K562 (cell line): ENCODE measurements at regions not wholly inside any gene's neighbourhood (a gene's known extent, or its start where the extent isn't known, plus 50 kb on each side); places are given as distances from the start of the nearest gene placed in this dataset.

ENCODE experiments used
- ATAC-seq: fragments of 200-7000 bp; cut with Tn5 transposase; 3 replicates; pipeline ENCODE4 v1.9.1; 2020; ENCODE audit warnings: moderate library complexity
- BruUV-seq: library from RNA; stranded (reverse); fragments of 400-500 nt; replicated peaks from 2 replicates; lab custom pipeline; 2021; lab: Mats Ljungman, UMichigan
- CTCF ChIA-PET: fragments of 300-600 bp; formaldehyde crosslinking; extraction: SDS; loops from one replicate; lab custom pipeline; 2021; ENCODE audit warnings: low intra/inter-chr PET ratio; lab: Yijun Ruan, JAX
- POLR2A ChIA-PET: fragments of 300-600, 350-650 bp; sonication (Branson Sonifier 250); formaldehyde crosslinking; extraction: SDS; loops from one replicate; lab custom pipeline; 2021; ENCODE audit warnings: antibody characterized with exemption, inconsistent platforms; lab: Yijun Ruan, JAX
- DNase-seq, 4 experiments: peaks; one replicate each; pipeline versions ENCODE4 v3.0.0 to v3.0.0-alpha.2; 2011 to 2018; ENCODE audit warnings: low spot score in 3 of 4, mixed read lengths in 3 of 4; ENCODE audit errors: extremely low read depth in 1 of 4
- FAIRE-seq: peaks from 2 replicates; lab custom pipeline; 2011; peaks lifted over from hg19 to GRCh38; lab: Jason Lieb, UNC
- H2AFZ ChIP-seq: 2 replicates; pipeline ENCODE4 v1.6.0; 2011; ENCODE audit warnings: low read depth, low read length, control low read depth, inconsistent platforms
- H3K27ac ChIP-seq: fragments of 200-600 bp; 3 replicates; pipeline ENCODE4 v1.8.0; 2011; ENCODE audit warnings: low read depth, mild to moderate bottlenecking, control low read depth, inconsistent platforms, low read length, moderate library complexity, mixed read lengths; ENCODE audit errors: extremely low read depth
- H3K27me3 ChIP-seq, 2 experiments: fragments of 300-600 bp in 1 of 2; 2 replicates in 1 of 2; 3 replicates in 1 of 2; pipeline versions ENCODE4 v1.6.0 to v1.8.0; 2011; ENCODE audit warnings: inconsistent platforms in 2 of 2, low read length in 2 of 2, mild to moderate bottlenecking in 1 of 2, mixed read lengths in 1 of 2, moderate library complexity in 1 of 2; ENCODE audit not compliant: control insufficient read depth in 2 of 2, insufficient read depth in 2 of 2
- H3K36me3 ChIP-seq: fragments of 300-600 bp; 3 replicates; pipeline ENCODE4 v1.8.0; 2011; ENCODE audit warnings: mild to moderate bottlenecking, low read length, inconsistent platforms; ENCODE audit not compliant: control insufficient read depth, insufficient read depth
- H3K4me1 ChIP-seq, 2 experiments: fragments of 200-600 bp in 1 of 2; replicated peaks in 1 of 2; 2 replicates in 1 of 2; 3 replicates in 1 of 2; pipeline versions ENCODE4 v1.5.1 to v1.8.0; 2011; ENCODE audit warnings: inconsistent platforms in 2 of 2, low read length in 2 of 2, mild to moderate bottlenecking in 1 of 2, mixed read lengths in 1 of 2, moderate library complexity in 1 of 2; ENCODE audit not compliant: control insufficient read depth in 2 of 2, insufficient read depth in 2 of 2
- H3K4me2 ChIP-seq: 2 replicates; pipeline ENCODE4 v1.6.1; 2011; ENCODE audit warnings: low read length, control low read depth, inconsistent platforms, mixed read lengths; ENCODE audit not compliant: insufficient read depth
- H3K4me3 ChIP-seq: fragments of 200-600 bp; sonication (generic), shearing (Covaris generic); 2 replicates; pipeline ENCODE4 v1.5.1; 2016; ENCODE audit warnings: control low read depth, inconsistent platforms
- H3K79me2 ChIP-seq: fragments of 200-600 bp; 3 replicates; pipeline ENCODE4 v1.8.0; 2011; ENCODE audit warnings: low read length, inconsistent platforms; ENCODE audit not compliant: control insufficient read depth, insufficient read depth
- H3K9ac ChIP-seq, 2 experiments: 2 replicates each; pipeline versions ENCODE4 v1.6.0 to v1.6.1; 2011; ENCODE audit warnings: low read depth in 2 of 2, low read length in 2 of 2, control low read depth in 1 of 2, inconsistent platforms in 1 of 2, mild to moderate bottlenecking in 1 of 2, mixed read lengths in 1 of 2; ENCODE audit not compliant: insufficient read depth in 1 of 2
- H3K9me1 ChIP-seq: one replicate; pipeline ENCODE4 v1.6.0; 2011; ENCODE audit warnings: inconsistent platforms, mild to moderate bottlenecking, low read length, moderate library complexity; ENCODE audit not compliant: control insufficient read depth, insufficient read depth
- H3K9me3 ChIP-seq: replicated peaks from 2 replicates; pipeline ENCODE4 v1.5.1; 2011; ENCODE audit warnings: low read depth, low read length, inconsistent platforms; ENCODE audit not compliant: control insufficient read depth, insufficient read depth
- H4K20me1 ChIP-seq: replicated peaks from 2 replicates; pipeline ENCODE4 v1.6.1; 2011; ENCODE audit warnings: low read length, inconsistent platforms, mixed read lengths; ENCODE audit not compliant: control insufficient read depth, insufficient read depth
- BMI1 ChIP-seq: fragments of 150-350 bp; IDR thresholded peaks from 2 replicates; pipeline ENCODE4 v1.6.1; 2014; ENCODE audit warnings: low read length
- KLF10 ChIP-seq: fragments of 250-450 bp; sonication (Bioruptor Pico); IDR thresholded peaks from 2 replicates; pipeline ENCODE4 v1.6.1; 2021; ENCODE audit warnings: matching md5 sums
- NR4A1 ChIP-seq, 2 experiments: fragments of 250-450 bp in 1 of 2; fragments of 450-650 bp in 1 of 2; sonication (Bioruptor Pico) in 1 of 2; IDR thresholded peaks; 2 replicates each; pipeline versions ENCODE4 v1.4.0 to v1.6.1; 2016 to 2020; ENCODE audit warnings: mild to moderate bottlenecking in 2 of 2, missing compliant biosample characterization in 1 of 2, missing genetic modification characterization in 1 of 2, moderate library complexity in 1 of 2
- TFE3 ChIP-seq: fragments of 450-650 bp; formaldehyde crosslinking; IDR thresholded peaks from 2 replicates; pipeline ENCODE4 v1.4.0; 2020; ENCODE audit warnings: mild to moderate bottlenecking, mixed read lengths
- THRB ChIP-seq: fragments of 450-650 bp; formaldehyde crosslinking; conservative IDR thresholded peaks from 2 replicates; pipeline ENCODE4 v1.4.0; 2022; ENCODE audit warnings: mild to moderate bottlenecking, missing genetic modification characterization
- ZBTB34 ChIP-seq: fragments of 250-450 bp; sonication (Bioruptor Pico); IDR thresholded peaks from 2 replicates; pipeline ENCODE4 v1.8.0; 2021; ENCODE audit warnings: mild to moderate bottlenecking, moderate library complexity
- ZBTB8A ChIP-seq: fragments of 450-650 bp; IDR thresholded peaks from 2 replicates; pipeline ENCODE4 v1.6.1; 2018; ENCODE audit warnings: mild to moderate bottlenecking, moderate library complexity; ENCODE audit not compliant: partially characterized antibody
- WGBS: fragments of 100-300 bp; shearing (Covaris generic); methylation state at CpG from one replicate; pipeline ENCODE4 v1.1.6; 2016; ENCODE audit warnings: low coverage, mixed read lengths; ENCODE audit not compliant: insufficient coverage; ENCODE audit errors: missing lambda C conversion rate; 5-methylcytosine and 5-hydroxymethylcytosine counted together
- in situ Hi-C: fragments of 300-500 bp; cut with MboI; formaldehyde crosslinking; loops from 4 replicates; pipeline ENCODE4 v1.15.0; 2018; ENCODE audit warnings: inconsistent platforms, mixed read lengths
- intact Hi-C: fragments of 100-400 bp; cut with micrococcal nuclease; formaldehyde crosslinking; loops from 2 replicates; pipeline ENCODE4 v1.14.2; 2022

GRCh38 chr20:43831481-43832065, 83.1 kb upstream of the TOX2 start:
- Histone ChIP-seq H4K20me1 (no peaks in the 10 kb centered on the region), H3K4me3 (no peak overlapping the region), H3K9me3 (no peaks in the 10 kb centered on the region), H3K9me1 (no peaks in the 10 kb centered on the region), H3K4me2 (no peak overlapping the region), H3K4me1 (no peaks in the 10 kb centered on the region), H3K27ac (no peak overlapping the region), H3K79me2 (no peaks in the 10 kb centered on the region), H3K27me3 (peaks cover 4 to 22% of the 10 kb centered on the region in 2 experiments; a peak in 4 of 5 replicates), H3K36me3 (no peaks in the 10 kb centered on the region), H3K9ac (no peak overlapping the region), H2AFZ (no peak overlapping the region)
- no peak for TF ChIP-seq ZBTB34
- no peak for ATAC-seq
- WGBS: under 1% methylated on average over 14 of the region's 14 CpGs
- in situ Hi-C loops: no loop called here
- BruUV-seq: no TSS peak
- CTCF ChIA-PET: no interaction called here
- DNase-seq: no peak
- POLR2A ChIA-PET: no interaction called here
- intact Hi-C loops: no loop called here
- FAIRE-seq: no peak

GRCh38 chr20:43830883-43831282, 83.8 kb upstream of the TOX2 start:
- H3K4me2 ChIP-seq: no peak overlapping the region
- no peaks in the 10 kb centered on the region for H3K36me3 ChIP-seq
- ChIA-PET CTCF (no interaction called here), POLR2A (no interaction called here)
- no TSS peak for BruUV-seq
- H3K9ac ChIP-seq: no peak overlapping the region
- WGBS: 0% methylated on average over 5 of the region's 5 CpGs
- H2AFZ ChIP-seq: no peak overlapping the region
- no peak overlapping the region for H3K4me3 ChIP-seq
- no peaks in the 10 kb centered on the region for H4K20me1 ChIP-seq
- DNase-seq (no peak), ATAC-seq (no peak), FAIRE-seq (no peak)
- H3K4me1 ChIP-seq: no peaks in the 10 kb centered on the region
- no peaks in the 10 kb centered on the region for H3K79me2 ChIP-seq
- no peaks in the 10 kb centered on the region for H3K9me3 ChIP-seq
- H3K9me1 ChIP-seq: no peaks in the 10 kb centered on the region
- H3K27ac ChIP-seq: no peak overlapping the region
- in situ Hi-C loops (no loop called here), intact Hi-C loops (no loop called here)
- peaks cover 4 to 22% of the 10 kb centered on the region in 2 experiments; a peak in 4 of 5 replicates for H3K27me3 ChIP-seq
- TF ChIP-seq THRB (CRISPR knock-in tag) (no peak), ZBTB8A (no peak), BMI1 (no peak), KLF10 (CRISPR knock-in tag) (no peak), TFE3 (CRISPR knock-in tag) (no peak), NR4A1 (CRISPR knock-in tag; IDR thresholded peaks at IDR 0.05) (no peak), NR4A1 (tag; IDR thresholded peaks at IDR 0.05) (no peak)
